COR-L47 (cell line): ENCODE measurements at regions not wholly inside any gene's neighbourhood (a gene's known extent, or its start where the extent isn't known, plus 50 kb on each side); places are given as distances from the start of the nearest gene placed in this dataset.
"Not testable (repeated sequence)": the region's sequence is repeated elsewhere in the genome, so short reads cannot be mapped to it uniquely, and the experiment has no call there.

Experiments
- DNase-seq: peaks from one replicate; lab custom pipeline; 2025; lab: John Stamatoyannopoulos, UW

DNA sequence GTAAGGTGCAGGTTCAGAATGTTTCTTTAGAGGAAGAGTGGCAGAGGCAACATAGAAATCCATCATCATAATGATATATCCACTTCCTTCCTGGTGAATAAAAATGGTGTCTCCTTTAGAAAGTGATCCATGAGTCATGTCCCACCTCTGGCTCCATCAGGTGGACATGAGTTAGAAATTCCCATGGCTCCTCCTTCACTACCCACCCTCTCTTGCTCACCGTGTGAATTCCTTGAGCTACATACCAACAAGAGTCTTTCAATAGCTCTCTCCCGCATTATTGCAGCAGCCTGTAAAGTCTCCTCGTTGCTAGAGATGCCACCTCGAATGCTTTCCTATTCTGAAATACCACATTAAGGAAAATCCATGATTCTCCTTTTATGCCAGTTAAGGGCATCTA is 317.6 kb downstream of the LNPK start:
- DNase-seq = no peak

DNA sequence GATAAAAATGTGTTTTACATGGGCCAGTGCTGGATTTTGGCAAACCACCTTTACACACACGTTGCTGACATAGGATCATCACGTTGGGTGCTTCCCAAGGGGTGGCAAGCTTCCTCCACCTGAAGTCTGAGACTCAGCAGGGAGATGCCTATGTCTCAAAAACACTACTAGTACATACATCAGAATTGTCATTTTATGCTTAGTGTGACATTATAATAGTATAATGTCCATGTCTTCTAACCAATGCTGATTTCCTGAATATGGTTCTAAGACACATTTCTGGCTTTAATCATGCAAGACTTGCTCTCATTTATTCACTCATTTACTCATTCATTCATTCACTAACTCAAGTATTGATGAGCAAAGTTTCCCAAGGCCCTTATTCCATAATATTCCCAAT is 322.3 kb downstream of the LNPK start:
- DNase-seq = no peak

DNA sequence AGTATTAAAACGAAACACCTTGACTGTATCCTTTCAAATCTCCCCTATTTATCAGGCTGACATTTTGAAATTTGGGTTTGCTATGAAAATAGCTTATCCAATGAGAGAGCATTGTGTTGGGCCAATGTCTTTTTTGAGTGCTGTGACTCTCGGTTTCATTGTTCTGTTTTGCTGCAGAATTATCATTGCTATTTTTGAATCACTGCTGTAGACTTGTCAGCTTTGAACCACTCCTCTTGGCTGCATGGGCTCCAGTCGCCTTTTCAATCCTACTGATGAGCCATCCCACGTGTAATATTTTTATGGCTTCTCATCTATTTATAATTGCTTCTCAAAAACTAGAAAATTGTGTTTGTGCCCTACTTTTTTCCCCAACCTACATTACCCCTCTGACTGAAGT is 322.8 kb downstream of the LNPK start:
- no peak for DNase-seq

DNA sequence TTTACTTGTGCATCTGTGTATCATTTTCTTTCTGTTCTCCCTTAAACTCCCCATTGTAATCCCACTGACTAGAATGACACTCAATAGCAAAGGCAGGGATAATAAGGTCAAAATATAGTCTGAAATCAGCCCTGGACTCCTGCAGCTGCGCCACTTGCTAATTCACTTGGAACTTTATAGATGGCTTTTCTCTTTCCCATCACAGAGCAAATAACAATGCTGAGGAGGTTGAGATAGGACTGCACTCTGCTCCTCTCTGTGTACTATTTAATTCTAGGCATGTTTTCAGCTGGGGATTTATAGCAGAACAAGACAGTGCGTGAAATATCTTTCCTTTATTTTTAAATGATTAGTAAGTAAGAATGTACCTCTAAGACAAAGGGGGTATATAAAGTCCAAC is 324.2 kb downstream of the LNPK start:
- DNase-seq = no peak

DNA sequence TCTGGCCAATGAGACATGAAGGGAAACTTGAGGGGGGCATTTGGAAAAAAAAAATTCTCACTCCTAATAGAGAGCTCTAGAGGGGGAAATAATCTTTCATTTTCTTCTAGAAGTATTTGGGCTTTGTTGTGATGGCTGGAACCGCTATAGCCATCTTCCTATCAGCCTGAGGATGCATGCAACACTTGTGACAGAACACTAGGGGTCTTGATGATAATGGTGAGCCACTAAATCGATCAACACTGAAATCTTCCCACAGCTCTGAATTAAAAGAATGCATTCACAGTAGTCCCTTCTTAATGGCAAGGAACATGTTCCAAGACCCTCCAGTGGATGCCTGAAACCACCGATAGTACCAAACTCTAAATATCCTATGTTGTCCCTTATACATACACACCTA is 325.3 kb downstream of the LNPK start:
- DNase-seq = no peak

DNA sequence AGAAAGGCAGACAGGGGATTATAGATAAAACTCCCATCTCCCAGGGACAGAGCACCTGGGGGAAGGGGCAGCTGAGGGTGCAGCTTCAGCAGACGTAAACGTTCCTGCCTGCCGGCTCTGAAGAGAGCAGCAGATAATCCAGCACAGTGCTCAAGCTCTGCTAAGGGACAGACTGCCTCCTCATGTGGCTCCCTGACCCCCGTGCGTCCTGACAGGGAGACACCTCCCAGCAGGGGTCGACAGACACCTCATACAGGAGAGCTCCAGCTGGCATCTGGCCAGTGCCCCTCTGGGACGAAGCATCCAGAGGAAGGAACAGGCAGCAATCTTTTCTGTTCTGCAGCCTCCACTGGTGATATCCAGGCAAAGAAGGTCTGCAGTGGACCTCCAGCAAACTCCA is 333.3 kb downstream of the LNPK start:
- DNase-seq = not testable (repeated sequence)

DNA sequence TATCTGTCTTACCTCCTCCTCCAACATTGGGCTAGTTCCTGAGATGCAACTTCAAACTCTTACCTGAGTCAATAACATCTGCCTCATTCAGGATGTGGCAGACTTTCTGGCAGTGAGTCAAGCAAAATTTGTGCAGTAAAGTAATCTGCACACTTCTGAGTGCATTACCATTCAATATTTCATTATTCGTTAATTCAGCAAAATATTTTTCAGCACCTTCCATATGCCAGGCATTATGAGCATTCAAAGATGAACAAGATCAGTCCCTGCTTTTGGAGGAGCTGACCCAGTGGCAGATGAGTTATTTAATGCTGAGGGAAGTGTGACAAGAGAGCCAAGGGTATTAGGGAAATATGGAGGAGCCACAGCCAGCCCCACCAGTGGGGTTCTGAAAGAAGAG is 339.7 kb downstream of the LNPK start:
- no peak for DNase-seq

DNA sequence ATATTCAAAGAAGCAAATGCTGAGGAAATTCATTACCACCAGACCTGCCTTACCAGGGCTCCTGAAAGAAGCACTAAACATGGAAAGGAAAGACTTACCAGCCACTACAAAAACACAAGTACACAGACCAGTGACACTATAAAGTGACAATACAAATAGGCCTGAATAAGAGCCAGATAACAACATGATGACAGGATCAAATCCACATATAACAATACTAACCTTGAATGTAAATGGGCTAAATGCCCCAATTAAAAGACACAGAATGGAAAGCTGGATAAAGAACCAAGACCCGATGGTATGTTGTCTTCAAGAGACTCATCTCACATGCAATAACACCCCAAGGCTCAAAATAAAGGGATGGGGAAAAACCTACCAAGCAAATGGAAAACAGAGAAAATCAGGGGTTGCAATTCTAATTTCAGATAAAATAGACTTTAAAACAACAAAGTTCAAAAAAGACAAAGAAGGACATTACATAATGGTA is 353.4 kb downstream of the LNPK start:
- DNase-seq = no peak

DNA sequence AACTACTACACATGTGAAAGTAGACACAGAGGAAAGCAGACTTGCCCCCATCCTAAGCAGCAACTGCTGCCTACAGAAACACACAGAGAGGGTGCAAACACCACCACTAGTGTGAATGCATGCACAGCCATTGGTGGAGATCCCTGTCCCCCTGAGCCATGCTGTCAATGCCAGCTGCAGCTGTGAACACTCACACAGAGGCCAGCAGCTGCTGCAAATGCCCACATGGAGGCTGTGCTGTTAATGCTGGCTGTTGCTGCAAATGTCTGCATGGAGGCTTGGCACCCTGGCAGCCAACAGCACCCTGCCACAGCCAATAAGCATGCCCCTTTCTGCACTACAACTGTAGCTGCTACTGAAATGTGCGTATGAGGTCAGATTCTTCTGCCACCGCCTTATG is 355.0 kb downstream of the LNPK start:
- no peak for DNase-seq

DNA sequence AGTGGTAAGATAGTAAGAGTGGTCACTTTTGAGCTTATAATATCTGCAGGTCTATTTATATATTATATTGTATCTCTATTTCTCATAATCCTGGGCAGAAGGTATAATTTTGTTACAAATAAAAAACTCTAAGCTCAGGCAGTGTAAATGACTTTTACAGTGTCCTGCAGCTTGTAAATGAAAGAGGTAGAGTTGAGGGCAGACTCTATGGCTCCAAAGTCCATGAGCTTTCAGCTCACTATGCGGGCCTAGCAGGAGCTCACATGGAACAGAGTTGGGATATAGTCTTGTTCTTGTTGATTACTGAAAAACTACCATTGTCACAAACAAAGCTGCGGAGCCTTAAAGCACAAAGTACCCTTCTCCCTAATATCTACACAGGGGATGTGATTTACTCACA is 361.4 kb downstream of the LNPK start:
- DNase-seq = no peak

DNA sequence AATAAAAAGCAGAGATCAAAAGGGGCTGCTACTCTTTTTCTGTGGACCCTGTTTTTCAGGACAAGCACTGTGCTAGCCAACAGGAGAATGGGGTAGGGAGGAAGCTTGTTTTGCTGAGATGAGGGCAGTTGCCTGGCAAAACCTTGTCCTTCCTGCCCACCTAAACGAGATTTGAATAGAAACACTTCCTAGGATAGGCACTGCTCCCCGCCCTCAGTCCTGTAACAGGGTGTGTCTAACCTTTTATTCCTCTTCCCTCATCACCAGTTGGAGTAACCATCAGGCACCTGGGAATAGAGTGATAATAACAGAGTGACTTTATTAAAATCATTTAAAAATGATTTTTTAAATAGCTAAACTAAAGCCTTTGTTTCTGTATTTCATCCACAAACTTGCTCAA is 368.8 kb downstream of the LNPK start:
- DNase-seq = no peak

DNA sequence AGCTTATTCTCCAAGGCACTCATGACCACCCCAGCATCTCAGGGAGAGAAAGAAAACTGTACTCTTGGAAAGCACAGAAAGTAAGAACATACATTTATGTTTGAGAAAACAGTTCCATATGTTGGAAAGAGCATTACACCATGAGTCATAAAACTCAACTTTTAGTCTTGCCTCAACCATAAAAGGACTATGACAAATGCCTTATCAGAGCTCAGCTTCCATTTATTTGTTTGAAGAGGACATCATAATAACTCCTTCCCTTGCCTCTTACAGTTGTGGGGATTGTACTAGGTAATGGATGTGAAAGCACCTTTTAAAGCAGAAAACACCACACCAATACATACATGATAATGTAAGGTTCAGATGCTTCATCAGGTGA is 370.8 kb downstream of the LNPK start:
- no peak for DNase-seq

DNA sequence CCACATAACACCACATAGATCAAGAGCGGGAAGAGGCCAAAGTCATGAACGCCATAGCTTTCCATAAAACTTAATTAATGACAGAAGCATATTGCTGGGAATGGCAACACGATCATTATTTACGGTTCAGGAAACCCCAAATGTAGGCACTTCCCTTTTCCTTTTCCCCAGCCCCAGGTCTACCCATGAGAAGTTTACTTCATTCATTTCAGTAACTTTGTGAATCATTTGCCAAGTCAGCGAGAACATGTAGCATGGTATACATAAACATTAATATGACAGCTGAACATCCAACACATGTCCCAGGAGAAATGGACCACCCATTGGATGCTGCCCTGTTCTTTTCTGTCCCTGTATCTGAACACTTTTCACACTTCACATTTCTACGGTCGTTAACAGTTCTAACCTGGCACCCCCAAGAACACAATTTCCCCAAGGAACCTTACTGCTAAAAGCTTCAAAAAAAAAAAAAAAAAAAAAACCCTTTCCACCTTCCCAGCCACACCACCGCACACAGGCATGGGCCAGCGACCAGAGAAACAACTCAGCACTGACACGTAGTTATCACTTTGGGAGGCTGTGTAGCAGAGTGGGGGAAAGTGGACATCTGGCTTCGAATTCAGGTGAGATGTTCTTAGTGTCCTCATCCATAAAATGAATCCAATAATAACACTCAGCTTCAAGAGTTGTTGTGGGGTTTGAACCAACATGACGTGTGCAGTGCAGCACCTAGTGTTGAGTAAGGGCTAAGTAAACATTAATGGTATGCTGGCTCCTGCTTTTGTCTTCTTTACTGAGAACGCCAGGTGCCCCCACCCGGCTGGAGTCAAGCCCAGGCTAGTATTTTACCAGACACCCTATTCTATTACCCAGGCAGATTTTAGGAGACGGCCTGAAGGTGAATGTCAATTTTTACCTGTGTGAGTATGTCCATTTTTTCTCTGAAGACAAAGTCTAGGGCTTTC is 371.5 kb downstream of the LNPK start:
- no peak for DNase-seq

DNA sequence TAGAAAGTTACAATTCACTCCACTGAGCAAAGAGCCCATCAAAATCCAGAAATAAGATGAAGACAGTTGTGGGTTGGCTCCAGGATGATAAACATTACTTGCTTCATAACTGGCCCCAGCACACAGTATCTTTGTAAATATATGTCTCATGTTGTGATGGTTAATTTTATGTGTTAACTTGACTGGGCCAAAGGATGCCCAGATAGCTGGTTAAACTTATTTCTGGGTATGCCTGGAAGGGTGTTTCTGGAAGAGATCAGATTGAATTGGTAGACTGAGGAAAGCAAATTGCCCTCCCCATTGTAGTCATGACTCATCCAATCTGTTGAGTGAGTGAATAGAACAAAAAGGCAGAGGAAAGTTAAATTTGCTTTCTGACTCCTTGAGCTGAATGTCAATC is 373.8 kb downstream of the LNPK start:
- no peak for DNase-seq

DNA sequence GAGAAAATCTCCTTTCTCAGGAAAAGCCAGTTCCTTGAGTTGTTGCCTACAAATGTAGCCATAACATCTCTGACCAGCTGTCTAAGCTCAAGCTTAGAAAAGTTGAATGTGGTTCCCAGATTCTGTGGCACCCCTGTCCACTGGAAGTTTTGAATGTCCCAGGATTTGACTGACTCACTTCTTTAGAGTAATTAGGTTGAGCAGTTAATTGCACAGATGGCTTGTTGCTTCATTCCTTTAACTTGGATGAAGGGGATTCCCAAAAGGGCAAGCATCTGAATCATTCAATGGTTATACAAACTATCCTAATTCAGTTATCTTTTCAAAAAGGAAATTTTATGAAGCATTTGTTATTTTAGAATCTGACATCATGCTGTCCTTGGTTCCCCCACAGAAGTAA is 374.7 kb downstream of the LNPK start:
- DNase-seq = no peak

DNA sequence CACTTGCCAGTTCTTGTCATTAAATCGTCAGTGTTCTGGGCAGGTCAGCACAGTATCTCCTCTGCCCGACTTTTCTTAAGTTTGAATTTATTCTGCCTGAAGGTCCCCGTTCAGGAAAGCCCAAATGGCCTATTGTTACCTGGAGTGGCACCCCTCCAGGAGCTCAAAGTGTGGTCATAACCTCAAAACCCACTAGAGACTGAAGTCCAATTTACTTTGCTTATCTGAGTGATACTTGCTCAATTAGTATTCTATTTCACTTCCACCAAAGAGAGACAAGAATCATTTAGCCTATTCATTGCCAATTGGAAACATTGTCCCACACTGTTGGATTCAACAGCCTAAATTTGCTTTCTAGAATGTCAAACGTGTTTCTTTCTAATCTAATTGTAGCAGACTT is 375.3 kb downstream of the LNPK start:
- no peak for DNase-seq

DNA sequence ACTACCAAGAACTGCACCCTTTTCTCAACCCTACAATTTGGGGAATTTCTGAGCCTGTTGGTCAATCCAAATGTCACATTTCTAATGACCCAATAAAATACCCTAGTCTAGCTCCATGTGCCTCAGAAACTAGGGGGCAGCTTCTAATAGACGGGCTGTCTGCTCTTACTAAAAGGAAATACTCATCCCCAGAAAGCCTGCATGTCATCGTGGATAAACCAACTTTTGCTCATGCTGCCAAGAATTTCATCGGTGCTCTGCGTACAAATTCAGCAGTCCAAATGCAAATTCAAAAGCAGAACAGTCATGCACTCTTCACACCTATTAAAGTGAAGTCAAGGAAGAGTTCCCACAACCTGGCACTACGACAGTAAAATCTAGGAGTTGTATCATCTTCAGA is 377.3 kb downstream of the LNPK start:
- DNase-seq = no peak

DNA sequence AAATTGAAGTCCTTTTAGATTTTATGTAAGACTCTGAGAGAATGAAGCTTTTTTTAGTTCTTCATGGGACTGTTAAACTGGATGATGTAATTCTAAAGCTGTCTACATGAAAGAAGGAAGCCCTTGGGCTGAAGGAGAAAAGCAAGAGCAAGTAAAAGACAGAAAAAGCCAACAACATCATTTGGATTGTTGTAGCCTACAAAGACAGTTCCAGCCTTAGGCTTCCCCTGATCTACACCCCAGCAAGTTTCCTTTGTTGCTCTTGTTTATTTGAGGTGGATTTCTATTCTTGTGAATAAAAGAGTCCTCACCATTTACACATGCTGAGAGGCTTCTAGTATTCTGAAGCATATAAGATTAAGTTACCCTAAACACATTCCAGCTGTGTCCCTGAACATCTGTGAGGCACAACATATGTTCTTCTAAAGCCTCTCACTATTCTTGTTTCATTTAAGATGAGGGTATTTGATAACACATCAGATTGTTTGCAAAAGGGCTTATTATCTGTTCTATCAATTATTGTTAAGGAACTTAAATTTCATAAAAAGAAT is 377.8 kb downstream of the LNPK start:
- no peak for DNase-seq

DNA sequence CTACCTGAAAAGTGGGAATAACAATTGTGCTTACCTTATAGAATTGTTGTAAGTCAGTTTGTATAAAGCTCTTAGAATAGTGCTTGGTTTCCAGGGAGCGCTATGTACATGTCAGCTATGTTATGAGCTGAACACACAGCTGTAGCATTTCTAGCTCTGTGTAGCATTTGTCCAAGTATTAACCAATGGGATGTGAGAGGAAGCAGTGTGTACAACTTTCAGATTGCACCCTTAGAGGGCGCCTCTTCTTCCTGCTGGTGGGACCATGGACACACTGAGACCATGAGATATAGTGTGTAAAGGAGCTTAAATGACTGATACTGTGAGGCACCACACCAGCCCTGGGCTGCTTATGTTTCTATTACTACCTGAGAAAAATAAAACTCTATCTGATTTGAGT is 380.2 kb downstream of the LNPK start:
- DNase-seq = no peak

DNA sequence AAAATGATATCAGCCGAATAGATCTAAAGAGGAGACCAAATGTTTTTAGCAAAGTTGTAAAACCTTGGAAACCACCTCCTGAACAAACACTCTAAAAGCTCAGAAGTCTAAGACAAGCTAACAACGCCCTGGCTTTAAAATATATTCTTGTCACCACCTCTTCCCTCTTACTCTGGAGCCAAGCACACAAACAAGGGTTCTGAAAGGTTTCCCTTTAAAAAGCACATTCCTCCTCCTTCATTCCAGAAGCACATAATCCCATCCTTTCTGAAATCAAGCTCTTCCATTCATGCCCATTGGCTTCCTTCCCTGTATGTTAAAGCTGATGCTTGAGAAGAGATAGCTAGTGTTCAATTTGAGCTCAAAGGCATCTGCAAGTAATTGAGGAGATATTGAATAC is 382.0 kb downstream of the LNPK start:
- no peak for DNase-seq

DNA sequence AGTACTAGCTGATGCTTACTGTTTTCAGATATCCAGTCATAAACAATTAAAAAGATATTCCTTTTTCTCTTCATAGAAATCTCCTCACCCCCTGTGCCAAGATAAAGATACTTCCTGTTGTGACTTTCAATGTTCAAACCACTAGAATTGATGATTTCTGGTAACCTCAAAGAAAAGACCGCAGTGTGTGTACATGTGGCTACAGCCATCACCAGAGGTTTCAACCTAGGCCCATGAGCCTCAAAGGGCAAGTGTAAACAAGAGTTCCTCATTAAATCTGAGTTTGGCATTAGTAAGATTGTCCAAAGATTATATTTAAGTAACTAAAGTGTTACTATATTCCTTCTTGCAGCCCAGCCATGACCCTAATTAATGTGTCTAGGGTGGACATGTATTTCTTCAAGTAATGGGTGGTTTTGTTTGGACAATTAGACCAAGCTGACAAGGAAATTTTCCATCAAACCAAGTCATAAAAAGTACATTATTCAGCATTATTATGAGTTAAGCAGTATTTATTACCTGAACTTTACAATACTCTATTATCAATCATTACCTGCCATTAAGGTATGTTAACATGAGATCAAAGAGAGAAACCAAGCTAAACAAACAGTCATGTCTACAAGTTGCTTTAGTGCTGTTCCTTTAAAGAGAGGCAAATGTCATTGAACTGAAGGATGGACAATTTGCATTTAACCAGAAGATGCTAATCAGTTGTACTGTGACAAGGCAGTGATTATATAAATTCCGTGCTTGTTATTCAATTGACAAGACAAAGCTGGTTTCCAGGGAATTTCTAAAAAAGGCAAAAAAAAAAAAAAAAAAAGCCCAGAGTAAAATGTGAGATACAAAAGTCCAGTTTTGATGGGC is 382.7 kb downstream of the LNPK start:
- no peak for DNase-seq

DNA sequence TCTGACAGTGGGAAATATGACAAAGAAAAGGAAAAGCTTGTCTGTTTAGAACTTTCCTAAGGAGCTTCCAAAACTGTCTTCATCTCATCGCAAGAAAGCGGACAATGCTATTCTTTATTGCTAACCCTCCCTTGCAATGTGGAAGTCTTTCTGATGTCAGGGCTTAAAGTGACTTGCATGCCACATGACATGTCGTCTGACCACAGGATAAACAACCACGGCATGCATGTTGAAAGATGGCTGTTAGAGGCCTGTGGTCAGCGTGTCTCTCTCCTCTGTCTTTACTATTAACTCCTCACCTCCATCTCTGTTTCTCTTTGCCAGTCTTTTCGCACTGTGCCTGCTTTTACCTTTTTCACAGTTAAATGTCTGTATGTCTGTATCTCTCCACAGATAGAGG is 389.8 kb downstream of the LNPK start:
- DNase-seq = no peak
